ENCODE measurements at regions not wholly inside any gene's neighbourhood (a gene's known extent, or its start where the extent isn't known, plus 50 kb on each side); places are given as distances from the start of the nearest gene placed in this dataset.

DNA sequence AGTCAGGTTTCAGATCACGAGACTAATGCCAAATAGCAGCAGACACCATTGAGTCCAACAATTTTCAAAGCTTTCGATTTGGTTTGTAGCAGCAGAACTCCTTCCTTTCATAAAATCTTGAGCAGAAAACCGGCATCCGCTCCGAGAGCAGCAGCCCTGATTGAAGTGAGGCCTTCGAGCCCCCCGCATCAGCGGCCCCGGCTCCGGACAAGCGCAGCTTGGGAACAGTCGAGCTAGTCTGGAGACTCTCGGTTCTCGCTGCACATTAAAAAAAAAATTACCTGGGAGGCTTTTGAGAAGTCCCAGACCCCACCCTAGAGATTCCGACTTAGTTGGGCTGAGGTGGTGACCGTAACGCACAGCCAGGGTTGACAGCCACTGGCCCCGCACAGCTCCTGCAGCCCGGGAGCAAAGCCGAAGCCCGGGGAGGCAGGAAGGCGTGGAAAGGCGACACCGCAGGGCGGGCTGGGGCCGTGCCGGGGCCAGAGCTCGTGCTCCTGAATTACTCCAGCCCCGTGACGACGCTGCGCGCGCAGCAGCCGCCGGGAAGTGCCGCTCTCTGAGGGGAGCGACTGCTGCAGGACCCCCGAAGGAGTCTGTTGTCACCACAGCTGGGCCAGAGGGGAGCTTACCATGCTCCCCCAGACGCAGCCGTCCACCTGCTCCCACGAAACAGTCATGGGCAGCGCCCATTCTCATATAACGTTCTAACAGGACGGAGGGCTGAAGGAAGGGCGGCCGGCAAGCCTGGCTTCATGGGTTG is 57.8 kb downstream of the SPATA19 start:
- no peak for DNase-seq (ENCODE audit: low spot score)

DNA sequence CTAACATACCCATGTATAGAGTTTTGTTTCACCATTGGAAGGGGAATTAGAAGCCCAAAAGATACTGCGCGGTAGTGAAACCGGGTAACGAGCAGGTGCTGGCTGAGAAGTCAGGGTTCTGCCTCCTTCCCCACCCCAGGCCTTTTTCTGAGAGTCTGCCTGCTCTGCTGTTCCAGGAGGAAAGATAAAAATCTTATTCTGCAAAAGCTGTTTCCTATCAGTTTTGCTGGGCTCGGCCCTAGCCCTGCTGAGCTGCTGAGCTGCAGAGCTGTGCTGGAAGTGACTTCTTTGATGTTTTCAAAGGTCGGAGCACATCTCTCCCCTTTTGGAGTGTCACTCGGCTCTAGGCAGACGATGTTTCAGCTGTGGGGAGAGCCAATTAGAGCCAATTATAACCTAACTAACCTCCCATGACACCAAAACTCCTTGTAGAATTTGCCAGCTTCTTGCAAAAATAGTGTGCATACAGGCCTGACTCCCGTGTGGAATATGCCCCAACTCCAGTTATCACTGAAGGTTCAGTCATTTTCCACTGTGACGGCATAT is 59.4 kb downstream of the SPATA19 start:
- DNase-seq (ENCODE audit: low spot score), result no peak

DNA sequence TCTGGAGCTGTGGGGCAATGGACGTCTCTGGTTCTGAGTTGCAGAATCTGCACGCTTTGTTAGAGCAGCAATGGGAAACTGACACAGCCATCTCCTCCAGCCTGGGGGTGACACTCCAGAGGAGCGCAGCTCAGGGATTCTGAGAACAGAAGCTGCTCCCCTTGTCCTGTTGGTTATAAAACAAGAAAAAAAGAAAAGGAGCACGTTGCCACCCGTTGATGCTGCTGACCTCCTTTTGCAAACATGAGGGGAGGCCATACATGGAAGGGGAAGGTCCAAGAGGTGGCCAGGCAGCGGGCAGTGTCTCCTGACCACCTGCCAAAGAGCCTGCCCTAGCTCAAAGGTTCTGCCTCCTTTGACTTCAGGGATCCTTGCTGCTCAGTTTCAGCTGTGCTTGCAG is 61.0 kb downstream of the SPATA19 start:
- DNase-seq (ENCODE audit: low spot score), result no peak

DNA sequence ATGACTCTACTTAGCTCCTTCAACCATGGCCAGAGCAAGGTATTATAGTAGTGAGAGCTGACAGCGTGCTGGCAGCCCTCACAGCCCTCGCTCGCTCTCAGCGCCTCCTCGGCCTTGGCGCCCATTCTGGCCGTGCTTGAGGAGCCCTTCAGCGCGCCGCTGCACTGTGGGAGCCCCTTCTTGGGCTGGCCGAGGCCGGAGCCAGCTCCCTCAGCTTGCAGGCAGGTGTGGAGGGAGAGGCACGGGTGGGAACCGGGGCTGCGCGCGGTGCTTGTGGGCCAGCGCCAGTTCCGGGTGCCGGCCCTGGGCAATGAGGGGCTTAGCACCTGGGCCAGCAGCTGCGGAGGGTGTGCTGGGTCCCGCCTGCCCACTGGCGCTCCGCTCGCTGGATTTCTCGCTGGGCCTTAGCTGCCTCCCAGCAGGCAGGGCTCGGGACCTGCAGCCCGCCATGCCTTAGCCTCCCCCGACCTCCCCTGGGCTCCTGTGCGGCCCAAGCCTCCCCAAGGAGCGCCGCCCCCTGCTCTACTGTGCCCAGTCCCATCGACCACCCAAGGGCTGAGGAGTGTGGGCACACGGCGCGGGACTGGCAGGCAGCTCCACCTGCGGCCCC is 63.1 kb downstream of the SPATA19 start:
- DNase-seq (ENCODE audit: low spot score), result no peak

DNA sequence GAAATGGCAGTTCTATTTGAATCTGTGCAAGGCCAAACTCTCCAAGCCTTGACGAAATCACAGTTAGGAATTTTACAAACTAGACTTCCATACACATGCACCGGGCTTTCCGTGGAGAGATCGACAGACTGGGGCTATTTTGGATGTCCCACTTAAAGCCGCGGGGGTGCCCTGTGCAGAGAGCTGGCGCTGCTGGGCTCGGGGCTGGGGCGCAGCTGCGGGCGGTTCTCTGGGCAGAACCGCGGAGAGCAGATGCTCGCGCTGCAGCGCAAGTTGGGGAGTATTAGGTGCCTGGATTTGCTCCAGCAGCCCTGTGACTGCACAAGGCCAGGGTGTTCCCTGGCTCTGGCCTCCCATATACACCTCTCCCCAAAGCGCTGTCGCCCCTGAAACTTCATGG is 67.2 kb downstream of the SPATA19 start:
- DNase-seq (ENCODE audit: low spot score), result no peak

DNA sequence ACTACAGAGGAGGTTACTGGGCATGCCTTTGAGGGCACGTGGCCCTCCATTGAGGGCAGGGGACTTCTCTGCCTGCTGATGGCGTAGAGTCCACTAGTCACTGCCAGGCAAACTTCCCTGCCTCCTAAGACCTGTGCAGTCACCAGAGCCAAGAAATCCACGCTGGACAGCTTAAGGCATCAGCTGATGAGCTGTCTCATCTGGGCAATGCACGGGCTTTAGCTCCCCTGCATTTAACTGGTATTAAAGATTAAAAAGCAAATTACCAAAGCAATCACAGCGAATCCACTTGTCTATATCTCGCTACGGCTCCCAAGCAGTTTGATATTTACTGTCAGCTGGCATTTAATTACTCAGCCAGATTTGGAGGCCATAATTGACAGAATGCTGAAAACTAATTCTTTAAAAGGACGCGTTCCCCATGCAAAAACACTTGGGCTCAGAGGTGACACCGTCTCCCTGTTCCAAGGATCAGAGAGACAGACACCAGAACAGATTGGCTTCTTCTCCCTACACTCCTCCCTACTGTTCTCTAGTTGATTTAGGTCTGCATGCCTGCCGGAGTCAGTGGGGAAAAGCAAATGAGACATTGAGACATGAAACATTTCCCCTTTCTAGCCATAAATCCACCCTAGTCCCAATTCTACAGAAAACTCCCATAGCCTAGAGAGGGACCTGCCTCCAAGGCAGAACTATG is 68.5 kb downstream of the SPATA19 start:
- DNase-seq (ENCODE audit: low spot score), result no peak

DNA sequence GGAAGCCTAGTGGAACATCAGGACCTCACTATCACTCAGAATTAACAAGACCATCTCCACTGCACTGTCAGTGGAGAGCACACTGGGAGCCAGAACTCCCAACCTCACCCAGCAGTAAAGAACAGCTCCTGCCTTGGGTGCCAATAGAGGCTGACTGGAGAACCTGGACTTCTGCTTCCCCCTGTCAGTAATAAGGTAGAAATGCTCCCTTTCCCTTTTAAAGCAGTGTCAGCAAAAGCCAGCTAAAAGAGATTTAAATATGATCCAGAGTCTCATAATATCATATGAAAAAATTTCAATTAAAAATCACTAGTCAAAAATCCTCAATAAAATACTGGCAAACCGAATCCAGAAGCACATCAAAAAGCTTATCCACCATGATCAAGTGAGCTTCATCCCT is 82.8 kb downstream of the SPATA19 start:
- no peak for DNase-seq (ENCODE audit: low spot score)

DNA sequence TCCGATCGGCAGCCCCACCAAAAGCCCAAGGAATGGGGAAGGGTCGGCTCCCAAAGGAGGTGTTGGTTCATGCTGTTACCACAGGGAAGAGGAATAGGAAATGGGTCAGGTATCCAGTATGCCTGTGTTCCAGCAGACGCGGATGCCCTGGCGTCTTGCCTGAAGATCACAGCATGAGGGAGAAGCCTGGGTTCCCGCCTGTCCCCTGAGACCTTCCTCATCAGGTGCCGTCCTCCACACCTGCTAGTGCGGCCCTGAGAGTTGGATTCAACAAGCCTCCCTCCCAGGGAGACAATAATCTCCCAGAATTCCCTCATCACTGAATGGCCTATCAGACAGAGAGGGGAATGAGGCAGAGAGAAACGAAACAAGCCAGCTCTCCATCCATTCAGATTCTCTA is 92.2 kb downstream of the SPATA19 start:
- DNase-seq (ENCODE audit: low spot score), result no peak

DNA sequence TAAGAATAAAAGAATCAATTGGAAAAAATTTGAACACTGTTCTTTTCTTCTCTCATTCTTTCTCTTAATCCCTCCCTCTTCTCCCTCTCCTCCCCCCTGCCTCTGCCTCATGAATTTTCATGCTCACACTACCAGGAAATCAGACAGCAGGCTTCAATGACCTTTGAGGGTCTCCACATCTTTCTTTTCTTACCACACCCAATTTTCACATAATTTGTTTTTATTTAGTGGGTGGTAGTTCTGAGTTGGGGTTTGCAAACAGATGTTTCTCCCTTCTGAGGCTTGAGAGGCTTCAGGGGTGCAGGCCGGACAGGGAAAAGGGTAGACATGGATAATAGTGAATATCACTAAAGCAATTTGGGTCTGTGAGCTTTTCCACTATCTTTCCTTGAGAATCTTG is 95.5 kb downstream of the SPATA19 start:
- DNase-seq (ENCODE audit: low spot score), result no peak

DNA sequence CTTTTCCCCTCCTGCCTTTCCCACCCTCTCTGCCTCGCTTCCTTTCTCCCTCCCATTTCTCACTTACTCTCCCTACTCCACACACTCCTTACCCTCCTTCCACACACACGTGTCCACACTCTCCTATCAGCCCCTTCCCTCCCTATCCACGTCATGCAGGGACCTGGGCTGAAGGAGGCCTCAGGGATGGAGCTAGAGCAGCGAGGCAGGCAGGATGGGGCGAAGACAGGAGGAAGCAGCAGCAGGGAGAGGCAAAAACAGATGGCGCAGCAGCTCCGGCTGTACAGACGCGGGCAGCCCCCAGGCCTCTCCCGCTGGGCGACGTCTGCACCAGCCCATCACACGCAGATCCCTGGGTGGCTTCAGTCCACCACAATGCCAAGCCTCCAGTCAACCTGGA is 97.9 kb downstream of the SPATA19 start:
- no peak for DNase-seq (ENCODE audit: low spot score)

DNA sequence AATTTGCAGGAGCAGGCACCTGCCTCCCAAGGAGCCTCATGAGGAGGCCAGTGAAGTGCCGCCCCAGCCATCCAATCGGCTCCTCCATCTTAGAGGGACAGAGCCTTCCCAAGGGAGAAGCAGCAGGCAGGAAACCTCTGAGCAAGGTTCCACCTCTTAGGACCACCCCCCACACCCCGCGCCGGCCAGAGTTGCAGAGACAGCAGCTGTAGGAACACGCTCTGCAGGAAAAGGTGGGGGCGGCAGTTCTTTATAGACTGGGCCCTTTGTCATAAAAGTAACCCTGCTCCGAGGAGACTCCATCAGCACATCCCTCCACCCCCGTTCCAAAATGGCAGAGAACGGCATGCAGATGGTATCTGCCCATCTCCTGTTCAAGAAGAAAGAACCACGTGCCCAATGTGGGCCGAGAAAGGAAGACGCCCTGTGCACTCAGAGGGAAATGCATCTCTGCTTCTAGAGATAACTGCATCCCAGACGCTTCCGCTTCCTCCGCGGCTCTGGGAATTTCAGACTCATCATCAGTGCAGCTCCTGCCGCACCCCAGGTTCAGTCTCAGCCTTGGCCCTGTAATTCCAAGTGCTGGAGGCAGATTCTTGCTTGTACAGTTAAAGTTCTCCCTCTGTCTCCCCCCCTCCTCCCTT is 98.5 kb downstream of the SPATA19 start:
- no peak for DNase-seq (ENCODE audit: low spot score)

DNA sequence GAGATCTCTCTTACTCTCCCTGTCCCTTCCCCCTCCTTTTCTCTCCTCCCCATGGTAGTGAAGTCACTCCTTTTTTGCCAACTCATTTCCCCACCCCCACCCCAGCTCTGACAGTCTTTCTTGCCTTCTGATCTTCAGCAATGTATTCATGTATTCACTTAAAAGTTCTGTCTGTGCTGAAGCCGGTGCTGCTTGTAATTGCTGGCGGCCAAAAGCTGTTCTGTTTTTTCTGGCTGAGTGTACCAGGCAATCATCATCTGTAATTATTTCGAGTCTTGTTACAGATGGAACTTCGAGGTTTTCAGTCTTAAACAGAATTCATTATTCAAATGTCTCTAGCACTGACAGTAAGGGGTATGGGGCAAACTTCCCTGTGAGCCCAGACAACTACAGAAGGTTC is 99.5 kb downstream of the SPATA19 start:
- no peak for DNase-seq (ENCODE audit: low spot score)

DNA sequence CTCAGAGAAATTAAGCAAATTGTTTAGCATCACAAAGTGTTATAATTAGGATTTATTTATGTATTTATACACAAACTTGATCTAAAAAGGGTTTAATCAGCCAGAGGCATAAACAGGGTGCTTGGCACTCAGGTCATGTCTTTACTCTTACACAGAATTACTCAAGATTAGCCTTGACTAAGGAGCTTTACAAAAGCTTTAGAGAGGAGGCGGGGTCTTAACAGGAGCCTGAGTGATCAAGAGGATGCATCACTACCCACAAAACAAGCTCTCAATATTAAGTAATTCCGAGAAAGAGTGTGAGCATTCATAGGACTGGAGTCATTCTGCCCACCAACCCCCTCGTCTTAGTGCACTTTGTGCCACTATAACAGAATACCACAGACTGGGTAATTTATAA is 103.0 kb downstream of the SPATA19 start:
- no peak for DNase-seq (ENCODE audit: low spot score)

DNA sequence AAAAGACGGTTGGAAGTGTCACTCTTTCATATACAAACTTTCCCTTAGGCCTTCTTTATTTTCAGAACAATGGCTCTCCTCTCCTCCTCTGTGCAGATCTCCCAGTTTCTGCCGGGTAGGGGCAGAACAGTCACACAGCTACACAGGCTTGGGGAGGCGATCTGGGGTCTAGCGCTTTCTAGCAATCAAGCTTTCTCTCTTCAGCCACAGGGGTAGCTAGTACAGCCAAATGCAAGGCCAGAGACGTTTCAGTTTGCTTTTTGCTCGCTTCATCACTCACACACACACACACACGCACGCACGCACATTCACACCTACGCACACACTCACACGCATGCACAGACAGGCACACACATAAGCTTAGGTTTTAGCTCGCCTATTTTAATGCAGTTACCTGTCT is 104.3 kb downstream of the SPATA19 start:
- DNase-seq (ENCODE audit: low spot score), result no peak

DNA sequence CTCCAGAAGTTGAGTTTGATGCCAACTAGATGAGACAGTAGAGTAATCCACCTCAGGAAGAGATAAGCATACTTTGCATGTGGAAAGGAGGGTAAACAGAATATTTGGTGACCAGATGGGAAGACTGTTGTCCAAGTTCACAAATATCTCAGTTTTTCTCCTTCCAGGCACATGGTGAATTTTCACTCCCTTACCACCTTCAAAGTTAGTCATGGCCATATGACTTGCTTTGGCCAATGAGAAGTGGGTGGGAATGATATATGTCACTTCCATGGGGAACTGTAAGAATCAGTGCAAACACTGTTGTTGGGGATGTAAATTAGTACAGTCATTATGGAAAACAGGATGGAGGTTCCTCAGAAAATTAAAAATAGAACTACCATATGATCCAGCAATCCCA is 105.8 kb downstream of the SPATA19 start:
- DNase-seq (ENCODE audit: low spot score), result no peak

DNA sequence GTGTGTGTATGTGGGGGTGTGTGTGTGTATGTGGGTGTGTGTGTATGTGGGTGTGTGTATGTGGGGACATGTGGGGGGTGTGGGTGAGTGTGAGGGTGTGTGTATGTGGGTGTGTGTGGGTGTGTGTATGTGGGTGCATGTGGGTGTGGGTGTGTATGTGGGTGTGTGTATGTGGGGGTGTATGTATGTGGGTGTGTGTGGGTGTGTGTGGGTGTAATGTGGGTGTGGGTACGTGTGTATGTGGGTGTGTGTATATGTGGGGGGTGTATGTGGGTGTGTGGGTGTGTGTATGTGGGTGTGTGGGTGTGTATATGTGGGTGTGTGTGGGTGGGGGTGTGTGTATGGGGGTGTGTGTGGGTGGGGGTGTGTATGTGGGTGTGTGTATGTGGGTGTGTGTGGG is 106.7 kb downstream of the SPATA19 start:
- DNase-seq (ENCODE audit: low spot score), result no peak

DNA sequence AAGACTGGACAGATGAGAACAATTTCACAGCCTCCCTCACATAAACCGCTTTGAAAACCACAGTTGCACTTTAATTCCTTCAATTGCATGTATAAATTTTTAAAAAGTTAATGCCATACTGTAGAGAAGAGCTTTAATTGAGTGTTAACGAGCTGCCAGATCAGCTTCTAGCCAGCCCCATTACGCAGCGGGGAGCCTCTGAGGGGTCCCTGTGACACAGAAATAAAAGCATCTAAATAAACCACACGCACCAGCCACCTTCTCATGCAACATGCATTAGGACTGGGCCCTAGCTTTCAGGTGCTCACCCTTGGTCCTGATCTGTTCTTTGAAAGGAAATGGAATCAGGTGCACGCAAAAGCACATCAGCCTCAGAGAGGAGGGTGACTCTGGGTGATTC is 111.7 kb downstream of the SPATA19 start:
- no peak for DNase-seq (ENCODE audit: low spot score)

DNA sequence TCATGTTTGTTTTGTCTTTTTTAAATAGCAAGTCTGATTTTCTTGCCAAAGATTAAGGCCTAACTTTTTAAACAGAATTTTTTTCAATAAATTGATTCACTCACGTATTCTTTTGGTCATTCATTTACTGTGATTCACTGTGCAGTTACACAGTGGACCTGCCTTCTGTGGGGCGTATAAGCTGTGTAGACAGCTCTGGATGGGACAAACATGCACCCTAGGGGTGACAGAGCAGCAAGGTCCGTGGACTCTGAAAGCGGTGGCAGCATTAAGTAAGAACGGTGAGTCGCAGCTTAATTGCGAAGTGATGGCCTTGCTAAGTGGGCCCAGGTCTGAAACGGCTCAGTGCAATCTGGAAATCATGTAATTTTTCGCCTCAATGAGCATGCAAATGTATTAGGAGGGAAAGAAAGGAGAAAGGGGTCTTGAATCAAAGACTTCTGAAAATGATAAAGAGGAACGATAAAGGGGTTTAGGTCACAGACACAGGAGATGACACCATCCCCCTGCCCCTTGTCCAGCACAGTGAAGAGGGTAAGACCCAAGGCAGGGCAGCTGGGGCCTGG is 113.1 kb downstream of the SPATA19 start:
- no peak for DNase-seq (ENCODE audit: low spot score)

DNA sequence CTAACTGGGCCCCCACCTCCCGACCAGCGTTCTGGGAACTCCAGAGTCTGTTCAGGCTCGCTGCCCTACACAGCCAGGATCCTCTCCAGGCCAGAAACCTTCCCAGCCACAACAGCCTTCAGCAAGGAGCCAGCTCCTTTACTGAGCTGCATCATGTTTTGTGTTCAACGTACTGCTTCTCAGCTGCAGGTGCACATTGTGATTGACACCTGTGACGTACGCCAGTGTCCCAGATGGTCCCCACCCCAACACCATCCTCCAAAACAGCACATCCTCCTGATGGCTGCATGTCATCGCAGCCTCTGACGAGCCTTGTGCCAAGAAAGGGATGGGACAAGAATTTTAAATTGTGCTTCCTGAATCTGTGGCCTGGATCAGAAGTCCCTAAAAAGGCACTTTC is 117.5 kb downstream of the SPATA19 start:
- DNase-seq (ENCODE audit: low spot score), result no peak

DNA sequence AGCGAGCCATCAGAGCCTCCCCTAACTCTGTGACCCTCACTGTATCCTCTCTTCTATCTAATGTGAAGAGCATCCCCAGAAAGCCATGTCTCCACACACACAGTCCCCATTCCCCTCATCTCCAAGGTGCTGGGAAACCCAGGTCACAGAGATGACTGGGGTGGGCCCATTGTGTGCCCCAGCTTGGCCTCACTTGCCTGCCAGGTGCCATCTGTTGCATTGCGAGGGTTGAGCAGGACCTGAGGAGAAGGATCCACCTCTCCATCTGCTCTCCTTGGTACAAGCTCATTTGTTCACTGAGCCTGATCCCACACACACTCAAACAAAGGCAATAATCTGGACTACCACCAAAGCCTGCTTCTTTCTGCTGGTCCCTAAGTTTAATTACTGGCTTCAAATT is 118.8 kb downstream of the SPATA19 start:
- DNase-seq (ENCODE audit: low spot score), result no peak

DNA sequence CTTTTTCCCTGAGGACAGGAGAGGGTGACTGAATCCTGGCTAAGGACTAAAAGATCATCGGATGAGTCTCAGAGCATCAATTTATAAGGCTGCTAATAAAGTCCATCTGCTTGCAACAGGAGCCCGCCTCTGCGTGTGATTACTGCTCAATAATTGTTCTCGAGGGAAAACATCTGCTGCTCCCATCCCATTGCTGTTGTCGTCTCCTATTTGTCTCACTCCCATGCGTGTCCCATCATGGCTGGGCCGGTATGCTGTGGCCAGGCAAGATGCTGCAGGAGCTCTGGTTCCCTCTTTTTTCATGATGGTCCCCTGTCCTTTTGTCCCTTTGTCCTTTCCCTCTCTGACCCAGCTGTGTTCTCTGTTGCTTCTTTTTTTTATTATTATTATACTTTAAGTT is 121.2 kb downstream of the SPATA19 start:
- DNase-seq (ENCODE audit: low spot score), result no peak

DNA sequence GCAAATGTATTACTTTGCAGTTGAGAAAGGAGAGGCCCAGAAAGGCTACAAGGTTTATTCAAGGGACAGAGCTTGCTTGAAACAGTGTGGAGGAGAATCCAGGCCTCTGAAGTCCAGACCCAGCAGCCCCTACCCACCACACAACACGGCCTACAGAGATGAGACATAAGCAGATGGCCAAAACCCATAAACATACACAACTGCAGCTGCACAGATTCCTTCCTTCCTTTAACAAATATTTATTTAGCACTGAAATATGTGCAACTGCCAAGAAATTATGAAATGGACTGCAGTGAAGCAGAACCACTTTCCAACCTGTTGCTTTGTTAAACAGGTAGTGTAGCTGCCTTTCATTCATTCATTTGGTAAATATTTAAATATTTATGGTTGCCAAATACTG is 122.3 kb downstream of the SPATA19 start:
- no peak for DNase-seq (ENCODE audit: low spot score)
